NB4 (cell line): ENCODE measurements at regions not wholly inside any gene's neighbourhood (a gene's known extent, or its start where the extent isn't known, plus 50 kb on each side); places are given as distances from the start of the nearest gene placed in this dataset.

Experiments
- MYC ChIP-seq: IDR thresholded peaks from 2 replicates; pipeline ENCODE4 v1.6.1; 2011; ENCODE audit warnings: low read depth, low read length
- POLR2A ChIP-seq: IDR thresholded peaks from 2 replicates; pipeline ENCODE4 v1.6.1; 2011; ENCODE audit warnings: mild to moderate bottlenecking; ENCODE audit not compliant: insufficient read length; ENCODE audit errors: extremely low read depth
- TF ChIP-seq, protein P1 (sequence below): IDR thresholded peaks from one replicate; pipeline ENCODE4 v1.5.1; 2012; ENCODE audit warnings: low read depth, low read length
- TF ChIP-seq, protein P2 (sequence below): IDR thresholded peaks from 2 replicates; pipeline ENCODE4 v1.6.1; 2011; ENCODE audit warnings: low read depth, low read length

DNA sequence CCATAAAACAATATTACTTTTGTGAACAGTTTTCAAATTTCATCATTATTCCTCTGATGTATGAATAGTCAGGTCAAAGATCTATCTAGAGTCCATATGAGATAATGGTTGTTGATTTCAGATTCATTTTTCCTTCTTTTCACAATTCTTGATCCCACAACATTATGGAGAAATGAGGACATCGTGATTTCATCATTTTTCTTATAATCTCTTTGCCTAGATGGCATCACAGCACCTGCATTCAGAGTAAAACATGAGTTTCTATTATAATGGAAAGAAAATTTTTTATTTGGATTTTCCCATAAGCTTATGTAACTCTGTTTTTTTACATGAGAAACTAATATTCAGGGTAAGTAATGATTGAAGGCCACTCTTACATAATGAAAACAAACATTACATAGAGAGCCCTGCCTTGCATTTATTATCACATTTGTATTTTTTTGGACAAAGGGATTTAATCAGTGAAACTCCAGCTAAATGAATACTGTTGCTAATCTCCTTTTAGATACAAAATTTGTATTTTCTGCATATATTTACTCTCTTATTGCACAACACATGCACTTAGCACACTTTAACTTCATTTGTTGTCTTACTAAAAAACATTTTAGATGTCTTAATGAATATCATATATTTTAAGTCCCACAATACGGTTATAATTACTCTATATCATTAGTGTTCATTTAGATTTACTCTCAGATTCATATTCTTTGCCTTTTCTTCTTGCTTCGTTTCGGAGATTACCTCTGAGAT lies 188.4 kb upstream of the KYNU start:
- TF ChIP-seq, protein P1, sequence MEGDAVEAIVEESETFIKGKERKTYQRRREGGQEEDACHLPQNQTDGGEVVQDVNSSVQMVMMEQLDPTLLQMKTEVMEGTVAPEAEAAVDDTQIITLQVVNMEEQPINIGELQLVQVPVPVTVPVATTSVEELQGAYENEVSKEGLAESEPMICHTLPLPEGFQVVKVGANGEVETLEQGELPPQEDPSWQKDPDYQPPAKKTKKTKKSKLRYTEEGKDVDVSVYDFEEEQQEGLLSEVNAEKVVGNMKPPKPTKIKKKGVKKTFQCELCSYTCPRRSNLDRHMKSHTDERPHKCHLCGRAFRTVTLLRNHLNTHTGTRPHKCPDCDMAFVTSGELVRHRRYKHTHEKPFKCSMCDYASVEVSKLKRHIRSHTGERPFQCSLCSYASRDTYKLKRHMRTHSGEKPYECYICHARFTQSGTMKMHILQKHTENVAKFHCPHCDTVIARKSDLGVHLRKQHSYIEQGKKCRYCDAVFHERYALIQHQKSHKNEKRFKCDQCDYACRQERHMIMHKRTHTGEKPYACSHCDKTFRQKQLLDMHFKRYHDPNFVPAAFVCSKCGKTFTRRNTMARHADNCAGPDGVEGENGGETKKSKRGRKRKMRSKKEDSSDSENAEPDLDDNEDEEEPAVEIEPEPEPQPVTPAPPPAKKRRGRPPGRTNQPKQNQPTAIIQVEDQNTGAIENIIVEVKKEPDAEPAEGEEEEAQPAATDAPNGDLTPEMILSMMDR, result no peak
- TF ChIP-seq POLR2A (no peak), MYC (no peak)
- TF ChIP-seq, protein P2, sequence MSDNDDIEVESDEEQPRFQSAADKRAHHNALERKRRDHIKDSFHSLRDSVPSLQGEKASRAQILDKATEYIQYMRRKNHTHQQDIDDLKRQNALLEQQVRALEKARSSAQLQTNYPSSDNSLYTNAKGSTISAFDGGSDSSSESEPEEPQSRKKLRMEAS, result no peak
